GM19238 (cell line): ENCODE measurements at regions not wholly inside any gene's neighbourhood (a gene's known extent, or its start where the extent isn't known, plus 50 kb on each side); places are given as distances from the start of the nearest gene placed in this dataset.

Experiments
- DNase-seq: peaks from one replicate; pipeline ENCODE4 v3.0.0; 2011; ENCODE audit warnings: low spot score; ENCODE audit not compliant: insufficient read length

DNA sequence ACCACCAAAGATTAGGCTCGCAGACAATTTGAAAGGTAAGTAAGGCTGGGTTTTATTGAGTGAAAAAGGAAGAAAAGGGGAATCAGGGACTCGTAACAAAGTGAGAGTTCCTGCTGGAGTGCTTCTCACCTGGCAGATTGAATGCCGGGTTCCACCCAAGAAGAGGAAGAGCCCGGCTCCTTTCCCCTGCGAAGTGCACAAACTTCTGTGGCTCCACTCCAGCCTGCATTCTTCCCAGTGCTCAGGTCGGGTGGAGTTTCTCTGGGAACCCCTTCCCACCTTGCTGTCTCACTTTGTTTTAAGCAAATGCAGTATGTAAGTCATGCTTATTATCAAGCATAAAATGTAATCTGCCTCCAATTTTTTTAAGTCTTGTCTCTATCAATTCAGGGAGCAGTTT, 87.1 kb upstream of the TMEM106B start:
- no peak for DNase-seq

DNA sequence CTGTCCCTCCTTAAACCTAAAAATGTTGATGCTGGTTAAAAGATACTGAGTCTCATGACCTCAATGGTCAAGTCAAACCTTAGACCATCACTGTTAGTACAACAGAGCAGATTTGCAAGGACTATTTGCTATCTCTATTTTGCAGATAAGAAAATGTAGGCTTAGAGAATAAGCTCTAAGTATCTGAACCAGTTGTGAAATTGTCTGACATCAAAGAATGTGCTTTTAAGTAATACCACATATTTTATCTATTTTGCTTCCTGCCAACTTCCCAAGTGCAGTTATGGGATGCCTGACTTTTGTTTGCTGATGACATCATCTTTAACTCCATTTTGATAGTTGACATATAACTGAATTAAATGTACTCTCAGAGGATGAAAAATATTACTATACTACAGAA, 83.6 kb upstream of the TMEM106B start:
- no peak for DNase-seq

DNA sequence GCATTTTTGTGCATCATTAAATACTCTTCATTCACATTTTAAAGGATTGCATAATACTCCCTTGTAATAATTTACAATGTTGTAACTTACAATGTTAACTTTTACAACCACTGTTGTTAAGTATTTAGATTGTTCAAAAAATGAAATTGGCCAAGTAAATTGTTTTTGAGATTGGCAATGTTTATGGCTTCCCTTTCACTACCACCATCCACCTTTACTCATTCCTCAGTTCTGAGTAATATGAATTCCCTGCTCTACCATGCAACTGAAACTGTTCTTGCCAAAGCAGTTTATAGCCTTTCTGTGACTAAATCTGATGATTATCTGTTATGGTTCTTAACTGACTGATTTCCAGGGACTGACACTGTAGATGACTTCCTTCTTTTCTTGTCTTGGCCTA, 80.5 kb upstream of the TMEM106B start:
- DNase-seq: no peak

DNA sequence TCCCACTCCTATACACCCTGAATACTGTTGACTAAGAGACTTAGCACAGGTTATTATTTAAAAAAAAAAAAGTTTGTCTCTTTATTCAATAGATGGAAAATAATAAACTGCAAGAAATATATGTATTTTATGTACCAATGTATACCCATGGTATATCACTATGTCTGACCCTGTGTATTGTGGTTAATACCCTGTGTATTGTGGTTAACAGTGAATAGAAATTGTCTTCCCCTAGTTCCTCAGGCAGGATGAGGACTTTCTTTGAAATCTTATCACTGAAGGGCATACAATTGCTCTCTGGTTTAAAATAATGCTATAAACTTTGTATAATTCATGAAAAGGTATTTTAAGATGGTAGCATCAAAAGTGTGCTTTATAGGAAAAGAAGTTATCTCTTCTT, 80.0 kb upstream of the TMEM106B start:
- no peak for DNase-seq

DNA sequence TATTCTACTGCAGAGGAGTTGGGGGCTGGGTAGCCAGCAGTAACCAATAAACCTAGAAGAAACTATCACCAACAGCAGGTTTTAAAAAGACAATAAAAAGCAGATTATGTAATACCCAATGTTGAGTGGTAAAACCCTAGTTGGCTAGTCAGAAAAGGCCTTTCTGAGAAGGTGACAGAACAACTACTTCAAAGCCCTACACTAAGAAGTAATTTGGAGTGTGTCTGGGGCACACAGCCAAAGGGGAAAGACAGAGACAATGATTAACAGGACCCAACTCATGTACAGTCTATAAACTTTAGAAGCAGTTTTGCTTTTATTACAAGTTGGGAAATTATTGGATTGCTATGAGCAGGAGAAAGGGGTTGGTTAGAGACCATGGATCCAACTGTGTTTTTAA, 77.2 kb upstream of the TMEM106B start:
- DNase-seq: no peak

DNA sequence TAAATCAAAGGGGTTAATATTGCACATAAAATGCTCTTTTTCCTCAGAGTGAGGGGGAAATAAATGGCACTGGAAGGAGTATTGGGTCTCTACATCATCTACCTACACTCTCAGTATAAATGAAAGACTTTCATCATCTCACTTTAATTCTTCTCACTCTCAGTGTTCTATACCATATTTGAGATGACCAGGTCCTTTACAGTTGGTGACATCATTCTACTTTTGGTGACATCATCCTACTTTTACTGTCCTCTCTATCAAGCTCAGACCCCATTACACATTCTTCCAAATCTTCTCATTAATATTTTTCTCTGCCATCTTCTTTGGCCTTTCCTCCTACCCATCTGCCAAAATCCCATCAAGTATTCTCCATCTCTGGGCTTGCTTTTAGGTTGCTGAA, 74.6 kb upstream of the TMEM106B start:
- no peak for DNase-seq

DNA sequence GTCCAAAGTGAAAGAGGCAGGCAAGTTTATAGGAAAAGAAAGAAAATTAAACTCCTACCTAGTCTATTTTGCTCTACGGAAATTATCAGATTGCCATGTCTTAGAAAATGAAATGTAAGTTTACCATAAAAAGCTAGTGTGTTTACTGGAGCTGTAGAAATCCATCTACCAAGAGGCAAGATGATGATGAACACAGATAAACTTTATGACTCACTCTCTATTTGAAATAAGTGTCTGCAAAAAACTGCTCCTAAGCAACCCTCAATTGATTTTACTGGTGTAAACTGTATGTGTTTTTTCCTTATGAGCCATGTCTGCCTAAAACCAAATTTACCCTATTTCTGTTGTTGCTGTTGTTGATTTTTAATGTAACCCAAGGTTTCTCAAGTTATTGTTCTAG, 73.8 kb upstream of the TMEM106B start:
- DNase-seq: no peak

DNA sequence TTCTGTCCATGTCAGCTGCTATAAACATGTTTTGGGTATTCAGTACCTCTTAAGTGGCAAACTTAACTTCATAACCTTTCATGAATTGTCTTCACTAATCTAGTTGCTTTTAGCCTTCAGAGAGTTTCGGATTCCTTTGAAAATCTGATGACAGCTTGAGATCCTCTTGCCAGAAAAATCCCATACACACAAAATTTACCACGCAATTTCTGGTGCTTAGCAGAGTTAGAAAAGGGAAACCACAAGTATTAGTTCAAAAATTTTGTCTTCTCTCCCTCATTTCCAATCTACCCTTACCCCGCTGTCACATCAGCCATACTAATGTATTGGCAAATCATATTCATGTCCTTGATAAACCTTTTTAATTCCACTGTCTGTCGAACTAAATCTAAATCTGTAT, 72.7 kb upstream of the TMEM106B start:
- DNase-seq: no peak

DNA sequence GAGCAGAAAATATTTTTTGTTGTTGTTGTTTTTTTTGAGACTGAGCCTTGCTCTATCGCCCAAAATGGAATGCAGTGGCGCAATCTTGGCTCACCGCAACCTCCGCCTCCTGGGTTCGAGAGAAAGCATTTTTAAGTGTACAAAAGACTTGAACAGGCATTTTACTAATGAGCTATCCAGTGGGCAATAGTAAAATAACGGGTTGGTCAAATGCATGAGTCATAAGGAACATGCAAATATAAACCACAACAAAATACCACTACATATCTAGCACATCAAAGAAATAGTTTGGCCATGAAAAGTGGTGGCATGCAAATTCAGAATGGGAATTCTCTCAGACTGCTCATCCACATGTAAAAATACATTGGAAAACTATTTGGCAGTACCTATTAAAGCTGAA, 71.7 kb upstream of the TMEM106B start:
- no peak for DNase-seq

DNA sequence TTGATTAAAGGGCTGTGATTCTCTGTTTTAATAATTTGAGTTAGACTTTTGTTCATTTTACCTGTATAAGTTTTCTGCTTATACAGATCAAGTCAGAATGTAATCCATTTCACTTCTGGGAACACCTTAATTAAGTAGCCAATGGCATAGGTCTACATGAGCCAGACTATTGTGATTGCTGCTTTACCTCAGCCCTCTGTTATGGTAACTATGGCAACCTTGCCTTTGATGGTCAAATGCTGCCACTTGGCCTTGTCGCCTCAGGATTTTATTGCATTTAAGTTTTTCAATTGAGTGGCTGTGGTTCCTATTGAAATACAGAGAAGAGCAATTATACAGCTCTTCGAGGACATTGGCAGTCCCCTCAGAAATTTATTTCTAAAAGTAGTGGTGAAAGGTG, 64.3 kb upstream of the TMEM106B start:
- no peak for DNase-seq

DNA sequence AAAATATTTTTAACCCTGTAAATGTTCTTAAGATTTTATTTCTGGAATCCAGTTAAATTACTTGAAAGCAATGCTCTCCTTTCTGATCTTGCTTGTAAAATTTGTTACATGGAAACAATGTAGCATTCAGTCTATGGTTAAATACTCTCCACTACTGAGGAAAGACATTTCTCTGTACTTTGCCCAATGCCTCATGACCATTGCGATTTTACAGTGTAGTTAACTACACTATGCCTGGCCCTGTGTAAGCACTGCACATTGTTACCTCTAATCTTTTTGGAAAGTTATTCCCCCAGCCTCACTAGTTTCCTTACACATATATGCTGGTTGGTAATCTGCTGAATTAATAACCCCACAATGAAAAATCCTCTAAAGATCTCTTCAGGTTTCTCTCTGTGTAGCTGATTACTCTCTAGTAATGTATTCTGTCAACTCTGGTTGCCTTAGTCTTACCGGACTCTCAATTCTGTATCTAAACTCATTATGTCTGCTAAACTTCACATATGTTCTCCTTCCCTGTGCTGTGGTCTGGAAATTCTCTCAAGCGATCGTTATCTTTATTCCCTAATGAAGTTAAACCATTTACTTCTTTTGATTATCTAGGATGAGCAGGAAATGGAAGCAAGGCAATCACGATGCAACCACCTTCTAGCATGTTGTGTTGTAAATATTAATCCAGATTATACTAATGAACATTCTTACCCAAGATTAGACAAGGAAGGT, 58.7 kb upstream of the TMEM106B start:
- DNase-seq: no peak

DNA sequence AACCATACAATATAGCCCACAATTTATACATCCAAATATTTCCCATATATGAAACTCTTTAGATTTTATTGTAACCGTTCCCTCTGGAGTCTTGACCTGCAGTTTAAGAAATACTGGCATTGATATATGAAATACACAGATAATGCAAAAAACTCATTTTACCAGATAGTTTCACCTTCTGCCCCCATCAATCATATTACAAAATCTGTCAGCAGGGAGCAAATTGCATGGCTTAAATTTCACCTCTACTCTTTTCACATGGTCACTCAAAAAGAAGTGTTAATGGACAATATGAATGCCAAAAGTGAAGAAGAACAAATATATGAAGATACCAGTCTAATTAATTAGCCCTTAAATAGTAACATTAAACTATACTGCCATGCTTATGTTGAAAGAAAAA, 57.0 kb upstream of the TMEM106B start:
- DNase-seq: no peak

DNA sequence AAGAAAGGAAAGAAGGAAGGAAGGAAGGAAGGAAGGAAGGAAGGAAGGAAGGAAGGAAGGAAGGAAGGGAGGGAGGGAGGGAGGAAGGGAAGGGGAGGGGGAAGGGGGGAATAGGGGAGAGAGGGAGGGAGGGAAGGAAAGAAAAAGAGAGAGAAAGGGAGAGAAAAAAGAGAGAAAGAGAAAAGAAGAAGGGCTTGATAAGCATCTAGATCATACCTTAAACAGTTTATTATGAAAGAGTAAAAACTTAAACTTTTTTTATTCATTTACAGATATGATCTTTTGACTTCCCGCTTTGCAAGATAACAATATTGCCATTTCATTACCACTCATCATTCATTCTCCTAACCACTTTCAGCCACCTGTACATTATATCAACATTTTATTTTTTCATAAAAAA, 53.6 kb upstream of the TMEM106B start:
- no peak for DNase-seq

DNA sequence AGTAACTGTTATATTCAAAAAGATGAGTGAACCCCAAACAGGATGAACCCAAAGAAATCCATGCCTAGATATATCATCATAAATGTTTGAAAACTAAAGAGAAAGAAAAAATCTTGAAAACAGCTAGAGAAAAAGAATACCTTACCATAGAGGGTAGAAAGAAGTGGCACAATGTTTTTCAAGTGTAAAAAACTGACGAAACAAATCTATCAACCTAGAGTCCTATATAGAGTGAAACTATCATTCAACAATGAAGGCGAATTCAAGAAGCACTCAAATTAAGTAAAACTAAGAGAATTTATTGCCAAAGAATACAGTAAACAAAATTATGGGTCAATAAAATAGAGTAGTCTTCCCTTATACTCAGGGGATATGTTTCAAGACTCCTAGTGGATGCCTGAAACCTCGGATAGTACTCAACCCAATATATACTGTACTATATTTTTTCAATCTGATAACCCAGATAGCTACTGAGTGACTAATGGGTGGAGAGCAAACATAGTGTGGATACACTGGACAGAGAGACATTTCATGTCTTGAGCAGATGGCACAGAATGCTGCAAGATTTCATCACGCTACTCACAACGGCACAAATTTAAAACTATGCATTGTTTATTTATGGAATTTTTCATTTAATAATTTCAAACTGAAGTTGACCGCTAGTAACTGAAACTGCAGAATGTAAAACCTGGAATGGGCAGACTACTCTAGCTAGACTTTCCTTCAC, 52.6 kb upstream of the TMEM106B start:
- DNase-seq: no peak

DNA sequence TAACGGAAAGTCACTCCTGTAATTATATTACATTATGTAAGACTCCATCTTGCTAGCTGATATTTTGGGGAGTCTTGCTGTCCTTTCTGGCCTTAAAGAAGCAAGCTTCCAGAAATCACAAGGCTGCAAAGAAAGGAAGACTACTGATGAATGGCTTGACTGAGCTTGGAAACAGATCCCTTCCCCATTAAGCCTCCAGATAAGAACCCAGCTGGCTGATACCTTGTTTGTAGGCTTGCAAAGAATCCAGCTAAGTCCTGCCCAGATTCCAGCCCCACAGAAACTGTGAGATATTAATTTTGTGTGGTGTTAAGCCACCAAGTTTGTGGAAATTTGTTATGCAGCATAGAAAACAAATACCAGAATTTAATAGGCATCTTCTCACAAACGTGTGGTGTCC, 49.9 kb upstream of the TMEM106B start:
- DNase-seq: no peak
